Transverse colon (tissue), 4 donors: ENCODE measurements at regions not wholly inside any gene's neighbourhood (a gene's known extent, or its start where the extent isn't known, plus 50 kb on each side); places are given as distances from the start of the nearest gene placed in this dataset.

ENCODE experiments used
- DNase-seq: peaks from one replicate; pipeline ENCODE4 v3.0.0-alpha.2; 2019
- H3K27ac ChIP-seq, 4 donors: fragments of 200-600 bp; sonication (generic); 2 replicates each; pipeline ENCODE4 v1.5.1; 2016 to 2018; ENCODE audit warnings: inconsistent platforms in 4 of 4
- H3K27me3 ChIP-seq: fragments of 200-600 bp; sonication (generic); 2 replicates; pipeline ENCODE4 v1.5.1; 2017; ENCODE audit warnings: inconsistent platforms
- H3K36me3 ChIP-seq, 4 donors: fragments of 200-600 bp; sonication (generic); 2 replicates each; pipeline ENCODE4 v1.5.1; 2017 to 2019; ENCODE audit warnings: inconsistent platforms in 4 of 4
- H3K4me1 ChIP-seq, 4 donors: fragments of 200-600 bp; sonication (generic); 2 replicates each; pipeline ENCODE4 v1.5.1; 2017 to 2020; ENCODE audit warnings: inconsistent platforms in 4 of 4
- H3K4me3 ChIP-seq, 4 donors: fragments of 200-600 bp; sonication (generic); 1 replicate in 1 of 4; 2 replicates in 3 of 4; pipeline versions ENCODE4 v1.5.1 to v1.6.1; 2017 to 2019; ENCODE audit warnings: inconsistent platforms in 4 of 4
- H3K9me3 ChIP-seq, 2 donors: fragments of 200-600 bp; sonication (generic); 2 replicates each; pipeline ENCODE4 v1.5.1; 2017 to 2019; ENCODE audit warnings: inconsistent platforms in 2 of 2
- EP300 ChIP-seq: sonication (generic); formaldehyde crosslinking; IDR thresholded peaks from one replicate; pipeline ENCODE4 v1.6.1; 2017; ENCODE audit warnings: antibody characterized with exemption, low read depth
- POLR2A ChIP-seq: fragments of 450-650 bp; IDR thresholded peaks from one replicate; pipeline ENCODE4 v1.6.1; 2016; ENCODE audit warnings: antibody characterized with exemption, mild to moderate bottlenecking, moderate library complexity
- POLR2AphosphoS5 ChIP-seq, 3 donors: sonication (generic); formaldehyde crosslinking; IDR thresholded peaks; one replicate each; pipeline ENCODE4 v1.6.1; 2016; ENCODE audit warnings: antibody characterized with exemption in 3 of 3
- WGBS, 2 donors: methylation state at CpG; one replicate each; pipeline ENCODE4 v1.1.5; 2018; ENCODE audit warnings: low coverage in 1 of 2; 5-methylcytosine and 5-hydroxymethylcytosine counted together
- in situ Hi-C, 4 donors: fragments of 200-750 bp; cut with MboI; loops; one replicate each; pipeline versions ENCODE4 v1.15.0 to v1.15.1; 2017; ENCODE audit warnings: low sequenced_read_pairs in 3 of 4, low pct_ligation_motif_present in 1 of 4, low pct_unique_long_range_greater_than_20kb in 1 of 4
- intact Hi-C: fragments of 100-400 bp; cut with DNase I; formaldehyde crosslinking; loops from one replicate; pipeline ENCODE4 v1.15.1; 2023; ENCODE audit warnings: low total_unique reads
- TF ChIP-seq, protein P1 (sequence below), 5 experiments: fragments of 200-600 bp in 3 of 5; fragments of 450-650 bp in 2 of 5; sonication (generic) in 3 of 5; IDR thresholded peaks; 1 replicate in 2 of 5; 2 replicates in 3 of 5; pipeline ENCODE4 v1.5.1; 2016 to 2017; ENCODE audit warnings: antibody characterized with exemption in 5 of 5, inconsistent platforms in 3 of 5, mild to moderate bottlenecking in 2 of 5, moderate library complexity in 1 of 5

DNA sequence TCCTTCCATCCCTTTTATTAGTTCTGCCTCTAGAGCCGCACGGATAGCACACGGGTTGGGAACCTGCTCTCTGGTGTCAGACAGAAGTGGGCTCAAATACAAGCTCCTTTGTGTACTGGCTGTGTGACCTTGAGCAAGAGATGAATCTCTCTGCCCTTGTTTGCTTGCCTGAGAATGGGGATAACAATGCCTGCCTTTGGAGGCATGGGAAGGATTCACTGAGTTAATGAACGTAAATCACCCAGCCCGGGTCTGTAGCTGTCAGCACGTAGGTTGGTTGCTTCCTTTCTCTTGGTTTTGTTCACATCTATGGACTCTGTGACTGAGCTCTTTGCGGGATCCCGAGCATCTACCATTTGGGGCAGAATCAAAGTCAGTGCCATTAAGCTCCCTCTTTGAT is 79.3 kb upstream of the NRXN3 start:
- Histone ChIP-seq H3K27me3 (no peaks in the 10 kb centered on the region), H3K4me1 (no peaks in the 10 kb centered on the region), H3K4me3 (no peak overlapping the region), H3K36me3 (no peaks in the 10 kb centered on the region), H3K27ac (no peak overlapping the region), H3K9me3 (no peaks in the 10 kb centered on the region)
- TF ChIP-seq, protein P1, sequence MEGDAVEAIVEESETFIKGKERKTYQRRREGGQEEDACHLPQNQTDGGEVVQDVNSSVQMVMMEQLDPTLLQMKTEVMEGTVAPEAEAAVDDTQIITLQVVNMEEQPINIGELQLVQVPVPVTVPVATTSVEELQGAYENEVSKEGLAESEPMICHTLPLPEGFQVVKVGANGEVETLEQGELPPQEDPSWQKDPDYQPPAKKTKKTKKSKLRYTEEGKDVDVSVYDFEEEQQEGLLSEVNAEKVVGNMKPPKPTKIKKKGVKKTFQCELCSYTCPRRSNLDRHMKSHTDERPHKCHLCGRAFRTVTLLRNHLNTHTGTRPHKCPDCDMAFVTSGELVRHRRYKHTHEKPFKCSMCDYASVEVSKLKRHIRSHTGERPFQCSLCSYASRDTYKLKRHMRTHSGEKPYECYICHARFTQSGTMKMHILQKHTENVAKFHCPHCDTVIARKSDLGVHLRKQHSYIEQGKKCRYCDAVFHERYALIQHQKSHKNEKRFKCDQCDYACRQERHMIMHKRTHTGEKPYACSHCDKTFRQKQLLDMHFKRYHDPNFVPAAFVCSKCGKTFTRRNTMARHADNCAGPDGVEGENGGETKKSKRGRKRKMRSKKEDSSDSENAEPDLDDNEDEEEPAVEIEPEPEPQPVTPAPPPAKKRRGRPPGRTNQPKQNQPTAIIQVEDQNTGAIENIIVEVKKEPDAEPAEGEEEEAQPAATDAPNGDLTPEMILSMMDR (IDR thresholded peaks at IDR 0.05), result no peak
- TF ChIP-seq POLR2A, result no peak
- TF ChIP-seq EP300, result no peak
- no peak for TF ChIP-seq POLR2AphosphoS5 (IDR thresholded peaks at IDR 0.05)
- intact Hi-C loops (no loop called here), in situ Hi-C loops (no loop called here)
- DNase-seq, result no peak
- 69 to 70% methylated on average over 2 to 8 of the region's 8 CpGs for WGBS, 2 donors

DNA sequence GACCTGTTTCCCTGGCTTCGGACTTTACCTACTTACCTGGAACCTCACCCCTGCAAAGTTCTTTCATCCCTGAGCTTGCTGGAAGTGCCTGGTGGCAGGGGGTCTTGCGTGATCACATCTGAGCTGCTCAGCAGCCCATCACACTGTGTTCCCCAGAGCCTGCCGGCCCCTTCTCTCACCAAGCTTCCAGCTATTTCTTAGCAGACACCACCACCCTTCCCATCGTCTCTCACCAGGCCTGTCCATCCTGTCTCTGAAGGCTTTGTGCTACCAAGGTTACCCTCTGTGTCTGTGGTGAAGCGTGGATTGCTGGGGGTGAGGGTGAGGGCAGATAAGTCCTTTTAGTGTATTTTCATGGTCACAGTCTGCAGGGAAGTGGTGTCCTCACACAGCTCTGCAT is 78.8 kb upstream of the NRXN3 start:
- H3K4me3 ChIP-seq, result no peak overlapping the region
- no peaks in the 10 kb centered on the region for H3K4me1 ChIP-seq
- H3K27ac ChIP-seq, result no peak overlapping the region
- TF ChIP-seq, protein P1 (IDR thresholded peaks at IDR 0.05), result no peak
- no peak for TF ChIP-seq POLR2AphosphoS5 (IDR thresholded peaks at IDR 0.05)
- no peak for TF ChIP-seq EP300
- TF ChIP-seq POLR2A, result no peak
- in situ Hi-C loops, result no loop called here
- DNase-seq, result no peak
- H3K27me3 ChIP-seq, result no peaks in the 10 kb centered on the region
- 75 to 80% methylated on average over 2 to 5 of the region's 5 CpGs for WGBS, 2 donors
- H3K36me3 ChIP-seq, result no peaks in the 10 kb centered on the region
- no peaks in the 10 kb centered on the region for H3K9me3 ChIP-seq
- intact Hi-C loops, result no loop called here

DNA sequence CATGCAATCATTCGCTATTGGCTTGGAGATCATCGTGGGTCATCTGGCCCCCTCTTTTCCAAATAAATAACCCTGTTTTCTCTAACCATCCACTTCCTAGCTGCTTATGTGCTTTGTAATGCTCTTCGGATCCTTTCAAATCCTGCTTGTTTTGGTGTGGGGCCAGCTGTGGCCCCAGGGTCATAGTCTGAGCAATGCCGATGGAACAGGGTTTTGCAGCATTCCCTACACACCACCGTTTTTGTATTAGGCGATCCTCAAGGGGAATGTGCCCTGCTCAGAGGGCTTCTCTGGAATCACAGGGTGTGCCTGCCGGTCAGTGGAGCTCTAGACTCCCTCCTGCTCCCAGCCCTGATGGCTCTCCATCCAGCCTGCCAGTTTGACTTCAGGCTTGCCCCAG is 78.1 kb upstream of the NRXN3 start:
- in situ Hi-C loops (no loop called here), intact Hi-C loops (no loop called here)
- TF ChIP-seq EP300, result no peak
- TF ChIP-seq POLR2A, result no peak
- TF ChIP-seq, protein P1 (IDR thresholded peaks at IDR 0.05), result no peak
- no peak for TF ChIP-seq POLR2AphosphoS5 (IDR thresholded peaks at IDR 0.05)
- Histone ChIP-seq H3K27me3 (no peaks in the 10 kb centered on the region), H3K36me3 (no peaks in the 10 kb centered on the region), H3K4me1 (no peaks in the 10 kb centered on the region), H3K4me3 (no peak overlapping the region), H3K27ac (no peak overlapping the region), H3K9me3 (no peaks in the 10 kb centered on the region)
- 53 to 82% methylated on average over 3 to 7 of the region's 7 CpGs for WGBS, 2 donors
- no peak for DNase-seq

DNA sequence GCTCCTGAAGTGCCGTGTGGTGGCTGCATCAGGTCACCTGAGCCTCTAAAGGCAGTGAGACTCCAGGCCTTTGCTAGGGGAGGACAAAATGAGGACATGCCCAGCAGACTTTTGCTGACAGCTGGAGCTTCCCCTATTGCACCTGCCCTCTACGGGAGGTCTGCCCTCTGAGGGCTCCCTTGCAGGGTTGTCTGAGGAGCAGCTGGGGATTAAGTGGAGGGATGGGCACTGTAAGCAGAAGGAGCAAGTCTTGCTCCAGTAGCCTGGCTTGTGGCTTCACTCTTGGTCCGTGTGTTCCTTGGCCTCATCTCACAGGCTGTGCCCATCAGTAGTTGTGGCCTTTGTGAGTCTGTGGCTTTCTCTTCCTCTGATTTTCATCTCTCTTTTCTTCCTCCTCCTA is 66.9 kb upstream of the NRXN3 start:
- Histone ChIP-seq H3K4me1 (no peaks in the 10 kb centered on the region), H3K27ac (no peak overlapping the region), H3K36me3 (no peaks in the 10 kb centered on the region), H3K9me3 (no peaks in the 10 kb centered on the region), H3K27me3 (no peaks in the 10 kb centered on the region), H3K4me3 (no peak overlapping the region)
- 68% methylated on average over 3 of the region's 3 CpGs; no CpG with 5 or more reads in 1 of the 2 donors for WGBS, 2 donors
- TF ChIP-seq POLR2A (no peak), EP300 (no peak), POLR2AphosphoS5 (IDR thresholded peaks at IDR 0.05) (no peak)
- TF ChIP-seq, protein P1 (IDR thresholded peaks at IDR 0.05), result no peak
- no peak for DNase-seq
- in situ Hi-C loops, result no loop called here
- intact Hi-C loops, result no loop called here
